ENCODE measurements at regions not wholly inside any gene's neighbourhood (a gene's known extent, or its start where the extent isn't known, plus 50 kb on each side); places are given as distances from the start of the nearest gene placed in this dataset.

- no peaks in the 10 kb centered on the region for H3K4me1 ChIP-seq (replicated peaks)
- TF ChIP-seq POLR2AphosphoS5 (IDR thresholded peaks at IDR 0.05) (no peak), POLR2A (IDR thresholded peaks at IDR 0.05) (no peak), CTCF (IDR thresholded peaks at IDR 0.05) (no peak)
- no peak for DNase-seq (ENCODE audit: low spot score)
- H3K36me3 ChIP-seq, result no peaks in the 10 kb centered on the region
- no peaks in the 10 kb centered on the region for H3K9me3 ChIP-seq
- H3K27me3 ChIP-seq (replicated peaks; ENCODE audit: insufficient read depth), result no peaks in the 10 kb centered on the region
- no peak overlapping the region for H3K4me3 ChIP-seq
- H3K27ac ChIP-seq, result no peak overlapping the region
- intact Hi-C loops (cut with DNase I), result no loop called here
These were observed 118.2 kb upstream of the EDNRB start for GRCh38 chr13:78036841-78037240.

GRCh38 chr13:78035500-78035899 is 116.9 kb upstream of the EDNRB start:
- no peaks in the 10 kb centered on the region for H3K27me3 ChIP-seq (replicated peaks; ENCODE audit: insufficient read depth)
- no peaks in the 10 kb centered on the region for H3K9me3 ChIP-seq
- intact Hi-C loops (cut with DNase I), result no loop called here
- DNase-seq (ENCODE audit: low spot score), result no peak
- H3K36me3 ChIP-seq, result no peaks in the 10 kb centered on the region
- no peak overlapping the region for H3K27ac ChIP-seq
- no peaks in the 10 kb centered on the region for H3K4me1 ChIP-seq (replicated peaks)
- no peak overlapping the region for H3K4me3 ChIP-seq
- WGBS, result 81% methylated on average over 1 of the region's 1 CpG
- TF ChIP-seq CTCF (IDR thresholded peaks at IDR 0.05) (no peak), POLR2AphosphoS5 (IDR thresholded peaks at IDR 0.05) (no peak), POLR2A (IDR thresholded peaks at IDR 0.05) (no peak)

GRCh38 chr13:78033509-78033908 is 114.9 kb upstream of the EDNRB start:
- no peaks in the 10 kb centered on the region for H3K9me3 ChIP-seq
- whole genome bisulfite sequencing, result 71% methylated on average over 3 of the region's 3 CpGs
- intact Hi-C loops (cut with DNase I), result no loop called here
- H3K4me1 ChIP-seq (replicated peaks), result no peaks in the 10 kb centered on the region
- H3K4me3 ChIP-seq, result no peak overlapping the region
- H3K27ac ChIP-seq, result no peak overlapping the region
- no peak for TF ChIP-seq POLR2A (IDR thresholded peaks at IDR 0.05)
- TF ChIP-seq CTCF (IDR thresholded peaks at IDR 0.05), result no peak
- no peak for TF ChIP-seq POLR2AphosphoS5 (IDR thresholded peaks at IDR 0.05)
- no peaks in the 10 kb centered on the region for H3K36me3 ChIP-seq
- no peaks in the 10 kb centered on the region for H3K27me3 ChIP-seq (replicated peaks; ENCODE audit: insufficient read depth)
- no peak for DNase-seq (ENCODE audit: low spot score)

GRCh38 chr13:78032132-78032531 is 113.5 kb upstream of the EDNRB start:
- no peaks in the 10 kb centered on the region for H3K4me1 ChIP-seq (replicated peaks)
- no peak for DNase-seq (ENCODE audit: low spot score)
- no peaks in the 10 kb centered on the region for H3K36me3 ChIP-seq
- intact Hi-C loops (cut with DNase I), result no loop called here
- H3K27me3 ChIP-seq (replicated peaks; ENCODE audit: insufficient read depth), result no peaks in the 10 kb centered on the region
- no peaks in the 10 kb centered on the region for H3K9me3 ChIP-seq
- TF ChIP-seq CTCF (IDR thresholded peaks at IDR 0.05) (no peak), POLR2AphosphoS5 (IDR thresholded peaks at IDR 0.05) (no peak), POLR2A (IDR thresholded peaks at IDR 0.05) (no peak)
- no peak overlapping the region for H3K27ac ChIP-seq
- no peak overlapping the region for H3K4me3 ChIP-seq

- no peaks in the 10 kb centered on the region for H3K36me3 ChIP-seq
- H3K4me3 ChIP-seq, result no peak overlapping the region
- H3K4me1 ChIP-seq (replicated peaks), result no peaks in the 10 kb centered on the region
- H3K27ac ChIP-seq, result no peak overlapping the region
- WGBS, result 70% methylated on average over 2 of the region's 2 CpGs
- H3K27me3 ChIP-seq (replicated peaks; ENCODE audit: insufficient read depth), result no peaks in the 10 kb centered on the region
- TF ChIP-seq CTCF (IDR thresholded peaks at IDR 0.05), result no peak
- TF ChIP-seq POLR2AphosphoS5 (IDR thresholded peaks at IDR 0.05), result no peak
- TF ChIP-seq POLR2A (IDR thresholded peaks at IDR 0.05), result no peak
- no peaks in the 10 kb centered on the region for H3K9me3 ChIP-seq
- intact Hi-C loops (cut with DNase I), result no loop called here
- no peak for DNase-seq (ENCODE audit: low spot score)
These were observed 111.8 kb upstream of the EDNRB start for GRCh38 chr13:78030341-78030896.

Data from prostate gland (tissue), 2 donors.